ENCODE measurements at regions not wholly inside any gene's neighbourhood (a gene's known extent, or its start where the extent isn't known, plus 50 kb on each side); places are given as distances from the start of the nearest gene placed in this dataset.
A peak's percentile ranks its signal among the peaks of the same experiment; 100 is the strongest.

DNA sequence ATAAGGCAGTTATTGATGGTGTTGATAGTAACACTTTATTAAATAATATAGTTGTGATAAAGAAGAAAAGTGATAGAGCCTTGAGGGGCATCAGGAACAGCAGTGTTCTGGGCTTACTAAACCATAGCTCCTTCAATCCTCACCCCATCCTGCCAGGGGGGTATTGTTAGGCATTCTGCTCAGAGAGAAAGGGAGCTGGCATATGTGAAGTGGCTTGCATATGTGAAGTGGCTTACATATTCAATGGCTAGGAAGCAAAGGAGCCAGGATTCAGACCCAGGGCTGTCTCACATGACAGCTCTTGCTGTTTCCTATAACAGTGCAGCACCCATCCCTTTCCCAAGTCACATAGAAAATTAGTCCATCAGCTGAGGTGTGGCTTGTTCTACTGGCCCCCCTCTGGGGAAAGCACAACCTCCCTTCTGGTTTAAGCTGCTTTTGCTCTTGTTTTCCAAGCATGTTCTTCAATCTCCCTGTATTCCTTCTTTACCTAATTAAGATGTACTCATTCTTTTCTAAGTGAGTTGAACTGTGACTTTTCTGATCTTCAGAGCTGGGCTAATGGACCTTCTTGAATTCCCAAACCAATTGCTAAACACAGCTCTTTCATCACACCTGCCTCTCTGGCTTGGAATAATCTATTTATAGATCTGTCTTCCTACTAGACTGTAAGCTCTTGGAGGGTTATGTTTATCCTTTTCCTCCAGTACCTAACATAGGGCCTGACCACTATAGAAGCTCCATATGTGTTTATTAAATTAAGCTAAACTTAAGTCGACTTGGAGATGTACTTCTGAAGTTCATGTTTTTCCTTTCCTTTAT is 108.7 kb upstream of the GLI3 start:
- peak in 3 of 8 experiments; percentile 29 to 74 (median 71) for ATAC-seq (replicated peaks in 6 of 8)
- in situ Hi-C loops (cut with MboI; ENCODE audit: low pct_unique_long_range_greater_than_20kb in 2 of 9, low sequenced_read_pairs in 9 of 9, unreplicated experiment in 9 of 9), result no loop called here
- 38 to 100% (median 63%) methylated on average over 1 of the region's 1 CpG; no CpG with 5 or more reads in 1 of the 10 experiments for WGBS, 10 experiments
- Histone ChIP-seq H3K4me1 (replicated peaks in 1 of 2) (peaks cover 0 to 5% of the 10 kb centered on the region in 2 donors), H3K4me3 (no peak overlapping the region), H3K27ac (no peak overlapping the region)

- H3K27ac ChIP-seq, result no peak overlapping the region
- in situ Hi-C loops (cut with MboI; ENCODE audit: low pct_unique_long_range_greater_than_20kb in 2 of 9, low sequenced_read_pairs in 9 of 9, unreplicated experiment in 9 of 9), result no loop called here
- WGBS, 10 experiments, result 0 to 100% (median 29%) methylated on average over 1 to 2 of the region's 3 CpGs; no CpG with 5 or more reads in 5 of the 10 experiments
- ATAC-seq (replicated peaks in 6 of 8), result no peak
- no peak overlapping the region for H3K4me3 ChIP-seq
- peaks cover 3 to 5% of the 10 kb centered on the region in 2 donors for H3K4me1 ChIP-seq (replicated peaks in 1 of 2)
Measured at GRCh38 chr7:42344198-42344755, 107.3 kb upstream of the GLI3 start.

DNA sequence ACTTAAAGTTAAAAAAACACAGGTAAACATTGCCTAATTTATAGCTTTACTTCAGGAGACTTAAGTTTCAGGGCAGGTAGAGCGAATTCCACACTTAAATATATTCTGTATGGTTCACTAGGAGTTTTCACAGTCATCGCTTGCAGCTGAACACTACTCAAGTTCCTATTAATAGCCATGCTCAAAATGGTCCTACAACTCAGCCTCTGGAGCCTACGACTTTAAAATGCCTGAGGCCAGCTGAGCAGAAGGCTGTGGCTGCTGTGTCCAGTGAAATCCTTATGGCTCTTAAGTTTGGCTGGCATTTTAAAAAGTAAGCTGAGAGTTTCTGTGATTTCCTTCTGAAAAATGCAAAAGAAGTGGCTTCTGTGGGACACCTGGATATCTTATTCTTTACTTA is 105.4 kb upstream of the GLI3 start:
- peaks cover 0 to 3% of the 10 kb centered on the region in 2 donors for H3K4me1 ChIP-seq (replicated peaks in 1 of 2)
- in situ Hi-C loops (cut with MboI; ENCODE audit: low pct_unique_long_range_greater_than_20kb in 2 of 9, low sequenced_read_pairs in 9 of 9, unreplicated experiment in 9 of 9), result no loop called here
- H3K27ac ChIP-seq, result no peak overlapping the region
- H3K4me3 ChIP-seq, result no peak overlapping the region
- 40 to 95% (median 81%) methylated on average over 1 to 3 of the region's 3 CpGs; no CpG with 5 or more reads in 3 of the 10 experiments for WGBS, 10 experiments
- ATAC-seq (replicated peaks in 6 of 8), result no peak

DNA sequence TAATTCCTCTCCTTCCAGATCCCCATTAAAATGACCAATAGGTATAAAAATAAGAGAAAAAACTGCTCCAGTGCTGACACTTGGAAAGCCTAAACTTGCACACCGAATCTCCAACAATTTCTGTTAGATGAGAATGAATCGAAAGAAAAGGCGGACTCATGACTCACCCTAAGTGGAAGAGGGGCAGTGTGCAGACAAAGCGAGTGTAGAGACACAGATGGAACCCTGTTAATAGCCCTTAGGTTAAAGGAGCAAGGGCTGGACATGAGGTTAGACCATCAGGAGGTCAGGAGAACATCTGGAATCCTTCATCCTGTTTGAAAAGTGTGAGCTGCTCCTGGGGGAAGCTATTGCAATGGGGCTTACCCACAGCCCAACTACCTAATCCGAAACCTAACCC is 103.4 kb upstream of the GLI3 start:
- 20 to 100% (median 83%) methylated on average over 1 to 5 of the region's 5 CpGs; no CpG with 5 or more reads in 1 of the 10 experiments for WGBS, 10 experiments
- peak in 1 of 8 experiments; percentile 37 for ATAC-seq (replicated peaks in 6 of 8)
- in situ Hi-C loops (cut with MboI; ENCODE audit: low pct_unique_long_range_greater_than_20kb in 2 of 9, low sequenced_read_pairs in 9 of 9, unreplicated experiment in 9 of 9), result no loop called here
- Histone ChIP-seq H3K4me3 (no peak overlapping the region), H3K4me1 (replicated peaks in 1 of 2) (peaks cover 0 to 12% of the 10 kb centered on the region in 2 donors), H3K27ac (no peak overlapping the region)

DNA sequence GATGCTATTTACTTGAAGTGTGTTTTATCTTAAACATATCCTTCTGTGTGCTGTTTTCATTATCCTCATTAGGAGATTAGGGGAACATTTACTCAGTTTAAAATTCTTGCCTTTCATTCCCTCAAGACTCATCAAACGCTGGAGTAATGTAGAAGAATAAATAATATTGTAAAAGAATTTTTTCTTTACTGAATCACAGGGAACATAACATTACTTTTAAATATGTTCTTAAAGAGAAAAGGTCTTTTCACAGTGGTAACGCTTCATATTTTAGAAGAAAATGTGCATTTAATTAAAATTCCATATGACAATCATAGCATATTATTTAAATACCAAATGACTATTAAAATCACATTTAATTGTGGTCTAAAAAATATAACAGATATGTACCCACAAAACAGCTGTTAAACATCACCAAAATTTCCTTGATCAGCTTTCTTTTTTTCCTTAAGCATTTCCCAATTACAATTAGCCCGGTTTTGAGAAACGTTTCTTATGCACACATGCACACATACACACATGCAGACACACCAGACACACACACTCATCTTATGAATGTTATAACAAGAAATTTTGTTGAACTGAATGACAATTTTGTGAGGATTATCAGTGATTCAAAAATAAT is 102.0 kb upstream of the GLI3 start:
- ATAC-seq (replicated peaks in 6 of 8), result no peak
- no peak overlapping the region for H3K4me3 ChIP-seq
- WGBS, 10 experiments, result 0 to 91% (median 69%) methylated on average over 2 to 4 of the region's 4 CpGs; no CpG with 5 or more reads in 1 of the 10 experiments
- no peak overlapping the region for H3K27ac ChIP-seq
- in situ Hi-C loops (cut with MboI; ENCODE audit: low pct_unique_long_range_greater_than_20kb in 2 of 9, low sequenced_read_pairs in 9 of 9, unreplicated experiment in 9 of 9), result no loop called here
- H3K4me1 ChIP-seq (replicated peaks in 1 of 2), result peaks cover 0 to 12% of the 10 kb centered on the region in 2 donors

- peak in 2 of 8 experiments; percentile 56 to 59 for ATAC-seq (replicated peaks in 6 of 8)
- H3K4me1 ChIP-seq (replicated peaks in 1 of 2), result peaks cover 0 to 12% of the 10 kb centered on the region in 2 donors
- no peak overlapping the region for H3K4me3 ChIP-seq
- WGBS, 10 experiments, result 20 to 87% (median 50%) methylated on average over 2 to 4 of the region's 4 CpGs; no CpG with 5 or more reads in 1 of the 10 experiments
- in situ Hi-C loops (cut with MboI; ENCODE audit: low pct_unique_long_range_greater_than_20kb in 2 of 9, low sequenced_read_pairs in 9 of 9, unreplicated experiment in 9 of 9), result no loop called here
- no peak overlapping the region for H3K27ac ChIP-seq
Measured at GRCh38 chr7:42338231-42338915, 101.4 kb upstream of the GLI3 start.

GRCh38 chr7:42337225-42337905 is 100.4 kb upstream of the GLI3 start:
- no peak for ATAC-seq (replicated peaks in 6 of 8)
- peaks cover 0 to 12% of the 10 kb centered on the region in 2 donors for H3K4me1 ChIP-seq (replicated peaks in 1 of 2)
- in situ Hi-C loops (cut with MboI; ENCODE audit: low pct_unique_long_range_greater_than_20kb in 2 of 9, low sequenced_read_pairs in 9 of 9, unreplicated experiment in 9 of 9), result no loop called here
- 79 to 100% (median 95%) methylated on average over 1 to 10 of the region's 13 CpGs; no CpG with 5 or more reads in 2 of the 10 experiments for WGBS, 10 experiments
- no peak overlapping the region for H3K4me3 ChIP-seq
- H3K27ac ChIP-seq, result no peak overlapping the region

GRCh38 chr7:42332605-42333222 is 95.7 kb upstream of the GLI3 start:
- WGBS, 10 experiments, result 31 to 100% (median 92%) methylated on average over 2 of the region's 2 CpGs
- Histone ChIP-seq H3K27ac (no peak overlapping the region), H3K4me3 (no peak overlapping the region), H3K4me1 (replicated peaks in 1 of 2) (peaks cover 0 to 9% of the 10 kb centered on the region in 2 donors)
- no peak for ATAC-seq (replicated peaks in 6 of 8)
- in situ Hi-C loops (cut with MboI; ENCODE audit: low pct_unique_long_range_greater_than_20kb in 2 of 9, low sequenced_read_pairs in 9 of 9, unreplicated experiment in 9 of 9), result no loop called here

DNA sequence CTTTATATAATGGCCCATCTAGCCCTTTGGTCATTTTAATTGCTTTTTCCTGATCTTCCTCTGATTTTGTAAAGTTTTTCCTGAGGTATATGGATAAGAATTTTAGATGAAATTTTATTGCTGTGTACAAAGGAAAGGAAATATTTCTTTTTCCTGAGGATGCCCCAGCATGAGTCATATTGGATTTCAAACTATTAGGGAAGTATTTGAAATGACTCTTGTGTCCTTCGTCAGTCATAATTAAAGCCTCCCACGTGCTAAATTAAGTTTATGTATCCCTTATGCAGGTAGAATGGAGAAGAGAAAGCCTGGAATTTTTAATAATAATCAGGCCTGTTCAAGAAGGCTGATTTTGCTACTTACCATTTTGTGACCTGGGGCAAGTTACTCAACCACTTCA is 82.6 kb upstream of the GLI3 start:
- no peak for ATAC-seq (replicated peaks in 6 of 8)
- in situ Hi-C loops (cut with MboI; ENCODE audit: low pct_unique_long_range_greater_than_20kb in 2 of 9, low sequenced_read_pairs in 9 of 9, unreplicated experiment in 9 of 9), result no loop called here
- 18 to 100% (median 78%) methylated on average over 1 to 2 of the region's 2 CpGs; no CpG with 5 or more reads in 2 of the 10 experiments for WGBS, 10 experiments

DNA sequence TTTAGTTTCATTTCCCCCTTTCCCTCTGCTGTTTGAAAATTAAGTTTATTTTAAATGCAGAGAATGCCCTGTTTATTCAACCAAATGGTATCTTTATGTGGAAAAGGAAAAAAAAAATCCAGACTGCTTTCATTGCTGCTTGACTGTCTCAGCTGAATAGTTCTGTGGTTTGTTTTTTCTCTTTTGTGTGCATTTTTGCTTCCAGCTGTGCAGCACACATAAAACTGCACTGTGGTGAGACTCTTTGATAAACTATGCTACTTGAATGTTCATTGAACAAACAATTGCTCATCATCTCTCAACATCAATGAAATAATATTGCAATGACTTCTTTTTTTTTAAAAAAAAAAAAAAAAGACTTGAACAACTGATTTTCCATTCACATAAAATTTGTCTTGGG is 78.6 kb upstream of the GLI3 start:
- no peak overlapping the region for H3K4me3 ChIP-seq
- peak in 2 of 8 experiments; percentile 22 to 39 for ATAC-seq (replicated peaks in 6 of 8)
- H3K4me1 ChIP-seq (replicated peaks in 1 of 2), result no peaks in the 10 kb centered on the region
- in situ Hi-C loops (cut with MboI; ENCODE audit: low pct_unique_long_range_greater_than_20kb in 2 of 9, low sequenced_read_pairs in 9 of 9, unreplicated experiment in 9 of 9), result no loop called here
- no peak overlapping the region for H3K27ac ChIP-seq

More for the DNA sequence above, 82.6 kb upstream of the GLI3 start:
- Histone ChIP-seq H3K4me1 (replicated peaks in 1 of 2) (no peaks in the 10 kb centered on the region), H3K27ac (no peak overlapping the region), H3K4me3 (no peak overlapping the region)

DNA sequence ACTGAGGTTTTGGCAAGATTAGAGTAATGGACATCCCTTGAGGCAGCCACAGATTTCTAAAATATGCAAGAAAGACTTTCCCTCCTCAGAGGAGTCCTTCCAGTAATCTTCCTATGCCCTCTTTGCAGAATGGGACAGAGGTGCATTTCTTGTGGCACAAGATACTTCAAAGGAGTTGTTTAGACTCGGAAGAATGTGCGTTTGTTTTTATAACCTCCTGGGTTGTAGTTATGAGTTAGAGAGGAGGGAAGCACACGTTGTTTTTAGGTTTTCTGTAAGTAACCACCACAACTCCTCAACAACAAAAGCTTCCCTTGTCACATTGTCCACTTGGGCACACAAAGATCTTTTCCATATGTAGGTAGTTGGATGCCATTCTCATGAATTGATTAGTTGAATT is 78.1 kb upstream of the GLI3 start:
- H3K4me1 ChIP-seq (replicated peaks in 1 of 2), result no peaks in the 10 kb centered on the region
- peak in 2 of 8 experiments; percentile 17 to 52 for ATAC-seq (replicated peaks in 6 of 8)
- H3K27ac ChIP-seq, result no peak overlapping the region
- 0 to 100% (median 32%) methylated on average over 1 to 3 of the region's 3 CpGs; no CpG with 5 or more reads in 4 of the 10 experiments for WGBS, 10 experiments
- in situ Hi-C loops (cut with MboI; ENCODE audit: low pct_unique_long_range_greater_than_20kb in 2 of 9, low sequenced_read_pairs in 9 of 9, unreplicated experiment in 9 of 9), result no loop called here
- H3K4me3 ChIP-seq, result no peak overlapping the region

GRCh38 chr7:42314696-42315095 is 77.7 kb upstream of the GLI3 start:
- Histone ChIP-seq H3K4me3 (no peak overlapping the region), H3K27ac (no peak overlapping the region), H3K4me1 (replicated peaks in 1 of 2) (no peaks in the 10 kb centered on the region)
- in situ Hi-C loops (cut with MboI; ENCODE audit: low pct_unique_long_range_greater_than_20kb in 2 of 9, low sequenced_read_pairs in 9 of 9, unreplicated experiment in 9 of 9), result no loop called here
- peak in 1 of 8 experiments; percentile 20 for ATAC-seq (replicated peaks in 6 of 8)
- 75 to 100% (median 88%) methylated on average over 1 of the region's 1 CpG; no CpG with 5 or more reads in 2 of the 10 experiments for WGBS, 10 experiments
